T-helper 2 cell treated with Interferon-gamma antibody and Interleukin-4, amounts not matched to agents 5 μg/mL and 100 μg/mL, for 36 hours (primary cell): ENCODE measurements at regions not wholly inside any gene's neighbourhood (a gene's known extent, or its start where the extent isn't known, plus 50 kb on each side); places are given as distances from the start of the nearest gene placed in this dataset.

ENCODE experiments used
- DNase-seq: peaks from one replicate; pipeline ENCODE4 v3.0.0; 2021; ENCODE audit warnings: low spot score
- H3K27ac Mint-ChIP-seq: one replicate; pipeline ENCODE4 v1.8.0; 2021; ENCODE audit warnings: mild to moderate bottlenecking, mixed read lengths
- H3K27me3 Mint-ChIP-seq: one replicate; pipeline ENCODE4 v1.8.0; 2021; ENCODE audit warnings: low read depth, mixed read lengths
- H3K36me3 Mint-ChIP-seq: one replicate; pipeline ENCODE4 v1.8.0; 2021; ENCODE audit warnings: low read depth, mixed read lengths
- H3K4me1 Mint-ChIP-seq: one replicate; pipeline ENCODE4 v1.8.0; 2021; ENCODE audit warnings: low read depth, mixed read lengths
- H3K4me3 Mint-ChIP-seq: one replicate; pipeline ENCODE4 v1.8.0; 2022; ENCODE audit warnings: mild to moderate bottlenecking, moderate library complexity, mixed read lengths
- H3K9me3 Mint-ChIP-seq: one replicate; pipeline ENCODE4 v1.8.0; 2021; ENCODE audit warnings: mixed read lengths

GRCh38 chr7:54330216-54330800 lies 211.9 kb upstream of the VSTM2A start:
- H3K36me3 Mint-ChIP-seq, result no peaks in the 10 kb centered on the region
- peaks cover 37% of the 10 kb centered on the region for H3K9me3 Mint-ChIP-seq
- H3K27ac Mint-ChIP-seq, result no peak overlapping the region
- no peaks in the 10 kb centered on the region for H3K27me3 Mint-ChIP-seq
- H3K4me1 Mint-ChIP-seq, result no peaks in the 10 kb centered on the region
- DNase-seq, result no peak
- H3K4me3 Mint-ChIP-seq, result no peak overlapping the region

GRCh38 chr7:54331311-54331710 lies 210.9 kb upstream of the VSTM2A start:
- DNase-seq, result no peak
- no peaks in the 10 kb centered on the region for H3K36me3 Mint-ChIP-seq
- H3K4me3 Mint-ChIP-seq, result no peak overlapping the region
- H3K4me1 Mint-ChIP-seq, result no peaks in the 10 kb centered on the region
- H3K9me3 Mint-ChIP-seq, result peaks cover 33% of the 10 kb centered on the region
- no peaks in the 10 kb centered on the region for H3K27me3 Mint-ChIP-seq
- no peak overlapping the region for H3K27ac Mint-ChIP-seq

DNA sequence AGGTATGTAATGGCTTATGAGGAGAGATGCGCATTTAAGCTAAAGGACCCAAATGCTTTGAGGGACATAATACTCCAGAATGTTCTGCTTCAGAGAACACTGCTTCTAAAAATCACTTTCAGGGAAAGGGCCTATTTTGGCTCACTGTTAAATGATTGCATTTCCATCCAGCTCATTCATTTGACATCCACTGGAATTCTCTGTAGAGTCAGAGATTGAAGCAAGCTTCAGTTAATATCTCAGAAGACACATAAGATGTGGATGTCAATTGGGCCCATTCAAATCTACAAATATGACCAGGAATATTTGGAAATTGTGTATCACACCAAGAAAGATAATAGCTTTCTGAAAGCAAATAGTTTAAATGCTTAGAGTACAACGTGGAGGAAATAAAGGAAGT lies 209.9 kb upstream of the VSTM2A start:
- H3K4me3 Mint-ChIP-seq, result no peak overlapping the region
- H3K4me1 Mint-ChIP-seq, result no peaks in the 10 kb centered on the region
- no peak overlapping the region for H3K27ac Mint-ChIP-seq
- peaks cover 38% of the 10 kb centered on the region for H3K9me3 Mint-ChIP-seq
- DNase-seq, result no peak
- no peaks in the 10 kb centered on the region for H3K27me3 Mint-ChIP-seq
- H3K36me3 Mint-ChIP-seq, result no peaks in the 10 kb centered on the region

GRCh38 chr7:54333952-54334351 lies 208.2 kb upstream of the VSTM2A start:
- no peaks in the 10 kb centered on the region for H3K27me3 Mint-ChIP-seq

DNA sequence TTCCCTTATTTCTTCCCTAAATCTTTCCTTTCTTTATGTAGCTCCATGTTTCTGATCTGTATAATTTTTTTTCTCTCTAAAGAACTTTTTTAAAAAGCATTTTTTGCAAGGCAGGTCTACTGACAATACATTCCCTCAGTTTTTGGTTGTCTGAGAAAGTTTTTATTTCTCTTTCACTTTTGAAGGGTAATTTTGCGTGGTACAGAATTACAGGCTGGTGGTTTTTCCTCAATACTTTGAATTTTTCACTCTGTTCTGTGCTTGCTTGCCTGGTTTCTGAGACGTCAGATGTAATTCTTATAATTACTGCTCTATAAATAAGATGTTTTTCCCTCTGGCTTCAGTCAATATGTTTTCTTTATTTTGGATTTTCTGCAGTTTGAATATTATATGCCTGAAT lies 205.4 kb upstream of the VSTM2A start:
- Mint-ChIP-seq H3K9me3 (peaks cover 59% of the 10 kb centered on the region), H3K4me3 (no peak overlapping the region)

More at GRCh38 chr7:54333952-54334351, 208.2 kb upstream of the VSTM2A start:
- no peak overlapping the region for H3K27ac Mint-ChIP-seq
- H3K9me3 Mint-ChIP-seq, result peaks cover 51% of the 10 kb centered on the region
- H3K4me1 Mint-ChIP-seq, result no peaks in the 10 kb centered on the region
- DNase-seq, result no peak
- H3K4me3 Mint-ChIP-seq, result no peak overlapping the region
- no peaks in the 10 kb centered on the region for H3K36me3 Mint-ChIP-seq

DNA sequence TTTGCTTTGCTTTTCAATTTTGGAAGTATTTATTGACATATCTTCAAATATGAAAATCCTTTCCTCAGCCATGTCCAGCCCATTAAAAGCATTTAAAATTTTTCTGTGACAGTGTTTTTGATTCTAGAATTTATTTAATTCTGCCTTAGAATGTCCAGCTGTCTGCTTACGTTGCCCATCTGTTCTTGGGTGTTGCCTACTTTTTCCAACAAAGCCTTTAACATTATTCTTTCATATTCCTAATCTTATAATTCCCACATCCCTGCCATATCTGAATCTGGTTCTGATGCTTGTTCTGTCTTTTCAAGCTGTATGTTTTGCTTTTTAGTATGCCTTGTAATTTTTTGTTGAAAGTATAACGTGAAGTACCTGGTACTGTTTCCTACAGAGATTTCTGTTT lies 204.7 kb upstream of the VSTM2A start:
- H3K4me3 Mint-ChIP-seq, result no peak overlapping the region
- no peak for DNase-seq
- H3K36me3 Mint-ChIP-seq, result no peaks in the 10 kb centered on the region
- H3K27me3 Mint-ChIP-seq, result no peaks in the 10 kb centered on the region
- peaks cover 55% of the 10 kb centered on the region for H3K9me3 Mint-ChIP-seq
- no peak overlapping the region for H3K27ac Mint-ChIP-seq
- no peaks in the 10 kb centered on the region for H3K4me1 Mint-ChIP-seq

More for the DNA sequence above, 205.4 kb upstream of the VSTM2A start:
- no peak for DNase-seq
- Mint-ChIP-seq H3K27ac (no peak overlapping the region), H3K27me3 (no peaks in the 10 kb centered on the region), H3K36me3 (no peaks in the 10 kb centered on the region), H3K4me1 (no peaks in the 10 kb centered on the region)

GRCh38 chr7:54338319-54338718 lies 203.9 kb upstream of the VSTM2A start:
- Mint-ChIP-seq H3K4me3 (no peak overlapping the region), H3K9me3 (peaks cover 57% of the 10 kb centered on the region), H3K4me1 (no peaks in the 10 kb centered on the region), H3K27ac (no peak overlapping the region), H3K27me3 (no peaks in the 10 kb centered on the region), H3K36me3 (no peaks in the 10 kb centered on the region)
- DNase-seq, result no peak

GRCh38 chr7:54339073-54339472 lies 203.1 kb upstream of the VSTM2A start:
- H3K27ac Mint-ChIP-seq, result no peak overlapping the region
- no peak overlapping the region for H3K4me3 Mint-ChIP-seq
- no peaks in the 10 kb centered on the region for H3K36me3 Mint-ChIP-seq
- no peaks in the 10 kb centered on the region for H3K4me1 Mint-ChIP-seq
- H3K9me3 Mint-ChIP-seq, result peaks cover 58% of the 10 kb centered on the region
- no peaks in the 10 kb centered on the region for H3K27me3 Mint-ChIP-seq
- no peak for DNase-seq

- DNase-seq, result no peak
- Mint-ChIP-seq H3K4me1 (no peaks in the 10 kb centered on the region), H3K36me3 (no peaks in the 10 kb centered on the region), H3K9me3 (peaks cover 56% of the 10 kb centered on the region), H3K27me3 (no peaks in the 10 kb centered on the region), H3K27ac (no peak overlapping the region), H3K4me3 (no peak overlapping the region)
Observed at GRCh38 chr7:54342458-54342857, 199.7 kb upstream of the VSTM2A start.

DNA sequence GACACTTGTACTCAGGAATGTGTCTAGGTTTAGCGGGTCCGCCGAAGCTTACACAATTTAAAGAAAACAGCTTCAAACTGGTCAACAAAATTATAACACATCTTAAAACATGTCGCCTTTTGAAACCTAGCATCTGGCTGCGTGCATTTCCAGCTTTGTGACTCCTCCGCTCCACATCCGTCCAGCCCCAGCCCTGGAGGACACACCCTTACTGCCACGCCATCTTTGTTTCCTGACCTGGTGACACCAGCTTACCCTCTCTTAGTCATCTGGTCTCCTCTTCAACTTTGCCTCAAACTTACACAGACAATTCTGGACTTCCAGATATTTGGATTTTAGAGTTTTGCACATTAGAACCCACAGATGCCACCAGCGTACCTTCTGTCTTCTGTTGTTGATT lies 198.7 kb upstream of the VSTM2A start:
- H3K27me3 Mint-ChIP-seq, result no peaks in the 10 kb centered on the region
- H3K36me3 Mint-ChIP-seq, result no peaks in the 10 kb centered on the region
- no peak overlapping the region for H3K4me3 Mint-ChIP-seq
- no peaks in the 10 kb centered on the region for H3K4me1 Mint-ChIP-seq
- no peak for DNase-seq
- no peak overlapping the region for H3K27ac Mint-ChIP-seq
- H3K9me3 Mint-ChIP-seq, result peaks cover 56% of the 10 kb centered on the region

- no peak overlapping the region for H3K27ac Mint-ChIP-seq
- no peaks in the 10 kb centered on the region for H3K4me1 Mint-ChIP-seq
- no peaks in the 10 kb centered on the region for H3K27me3 Mint-ChIP-seq
- peaks cover 54% of the 10 kb centered on the region for H3K9me3 Mint-ChIP-seq
- no peaks in the 10 kb centered on the region for H3K36me3 Mint-ChIP-seq
- DNase-seq, result no peak
- no peak overlapping the region for H3K4me3 Mint-ChIP-seq
Observed at GRCh38 chr7:54345746-54346145, 196.4 kb upstream of the VSTM2A start.

- no peak for DNase-seq
- H3K27ac Mint-ChIP-seq, result no peak overlapping the region
- H3K36me3 Mint-ChIP-seq, result no peaks in the 10 kb centered on the region
- peaks cover 48% of the 10 kb centered on the region for H3K9me3 Mint-ChIP-seq
- no peak overlapping the region for H3K4me3 Mint-ChIP-seq
- H3K4me1 Mint-ChIP-seq, result no peaks in the 10 kb centered on the region
- H3K27me3 Mint-ChIP-seq, result no peaks in the 10 kb centered on the region
Observed at GRCh38 chr7:54349229-54349628, 192.9 kb upstream of the VSTM2A start.

DNA sequence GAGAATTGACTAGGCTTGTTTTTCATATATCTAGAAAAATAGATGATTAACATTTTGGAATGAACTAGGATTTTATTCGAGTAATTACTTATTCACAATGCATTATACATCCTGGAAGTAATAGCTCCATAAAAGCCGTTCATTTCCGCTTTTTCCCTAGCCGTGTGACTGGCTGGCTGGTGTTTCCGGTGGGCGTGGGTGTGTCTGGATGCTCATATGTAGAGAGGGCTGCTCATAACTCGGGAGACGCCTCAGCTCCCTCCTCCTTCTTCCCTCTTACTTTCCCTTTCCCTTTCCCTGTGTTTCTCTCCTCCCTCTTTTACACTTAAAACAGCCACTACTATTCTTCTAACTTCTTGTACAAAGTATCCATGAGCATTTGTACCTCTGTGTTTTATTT lies 187.7 kb upstream of the VSTM2A start:
- no peak for DNase-seq
- H3K27ac Mint-ChIP-seq, result no peak overlapping the region
- H3K27me3 Mint-ChIP-seq, result no peaks in the 10 kb centered on the region
- no peaks in the 10 kb centered on the region for H3K36me3 Mint-ChIP-seq
- H3K9me3 Mint-ChIP-seq, result peaks cover 34% of the 10 kb centered on the region
- no peaks in the 10 kb centered on the region for H3K4me1 Mint-ChIP-seq
- H3K4me3 Mint-ChIP-seq, result no peak overlapping the region

DNA sequence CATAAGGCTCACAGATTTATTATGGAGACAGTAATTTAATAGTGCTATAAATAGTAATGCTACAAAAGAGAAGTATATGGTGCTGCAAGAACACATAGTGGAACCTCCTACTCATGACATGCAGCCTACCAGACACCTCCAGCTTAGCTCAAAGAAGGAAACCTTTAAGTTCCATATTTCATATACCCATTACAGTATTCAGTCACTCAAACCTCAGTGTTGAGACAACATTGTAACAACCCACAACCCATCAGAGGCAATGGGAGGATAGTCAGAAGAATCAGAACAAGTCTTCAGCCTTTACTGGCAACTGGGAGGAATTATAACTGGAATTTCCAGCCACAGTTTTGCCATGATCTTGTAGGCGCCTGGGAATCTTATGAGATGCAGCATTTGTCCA lies 186.3 kb upstream of the VSTM2A start:
- no peak for DNase-seq
- H3K4me1 Mint-ChIP-seq, result no peaks in the 10 kb centered on the region
- H3K36me3 Mint-ChIP-seq, result no peaks in the 10 kb centered on the region
- no peaks in the 10 kb centered on the region for H3K27me3 Mint-ChIP-seq
- no peak overlapping the region for H3K4me3 Mint-ChIP-seq
- peaks cover 44% of the 10 kb centered on the region for H3K9me3 Mint-ChIP-seq
- no peak overlapping the region for H3K27ac Mint-ChIP-seq

DNA sequence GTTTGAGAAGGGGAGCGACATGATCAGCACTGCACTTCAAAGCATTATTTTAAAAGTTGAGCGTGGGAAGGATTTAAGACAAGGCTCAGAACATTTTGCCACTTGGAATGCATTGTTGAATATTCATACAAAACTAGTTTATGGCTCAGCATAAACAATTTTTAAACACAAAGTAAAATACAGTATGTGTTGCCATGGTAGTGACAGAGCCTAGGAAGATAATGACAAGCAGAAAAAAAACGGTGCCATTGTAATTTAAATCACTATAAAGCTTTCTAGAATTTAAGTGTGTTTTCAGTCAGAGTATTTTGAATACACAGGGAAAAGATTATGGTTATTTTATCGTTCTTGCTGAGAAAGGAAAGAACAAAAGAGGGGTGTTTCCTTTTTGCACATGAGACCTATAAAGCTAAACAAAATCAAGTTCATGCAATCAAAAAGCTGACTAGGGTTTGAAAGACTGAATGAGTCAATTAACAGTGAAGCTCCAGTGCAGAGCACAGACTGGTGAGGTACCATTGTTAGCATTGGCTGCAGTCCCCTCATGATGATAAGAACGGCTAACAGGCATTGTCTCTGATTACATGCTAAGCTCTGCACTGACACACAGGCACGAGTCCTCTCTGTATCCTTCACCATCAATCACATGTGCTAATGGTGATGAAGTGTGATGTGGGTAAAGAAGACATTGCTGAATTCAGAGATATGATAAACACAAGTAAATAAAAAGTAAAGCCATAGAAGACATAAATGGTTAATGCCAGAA lies 181.9 kb upstream of the VSTM2A start:
- H3K9me3 Mint-ChIP-seq, result peaks cover 49% of the 10 kb centered on the region
- H3K27me3 Mint-ChIP-seq, result no peaks in the 10 kb centered on the region
- no peaks in the 10 kb centered on the region for H3K36me3 Mint-ChIP-seq
- no peaks in the 10 kb centered on the region for H3K4me1 Mint-ChIP-seq
- H3K27ac Mint-ChIP-seq, result no peak overlapping the region
- no peak for DNase-seq
- no peak overlapping the region for H3K4me3 Mint-ChIP-seq
